ENCODE measurements at regions not wholly inside any gene's neighbourhood (a gene's known extent, or its start where the extent isn't known, plus 50 kb on each side); places are given as distances from the start of the nearest gene placed in this dataset.

GRCh38 chr18:41297740-41298139 lies 657.3 kb upstream of the PIK3C3 start:
- no peak for TF ChIP-seq EZH2 (IDR thresholded peaks at IDR 0.05; ENCODE audit: insufficient read depth, low read length)
- TF ChIP-seq CTCF (IDR thresholded peaks at IDR 0.05; ENCODE audit: insufficient read depth, low read depth, low read length) = no peak
